DND-41 (cell line): ENCODE measurements at regions not wholly inside any gene's neighbourhood (a gene's known extent, or its start where the extent isn't known, plus 50 kb on each side); places are given as distances from the start of the nearest gene placed in this dataset.

Experiments used
- ATAC-seq: fragments of 200-7000 bp; cut with Tn5 transposase; 3 replicates; pipeline ENCODE4 v1.9.1; 2021; ENCODE audit warnings: low read depth; ENCODE audit not compliant: insufficient read depth
- DNase-seq: peaks from one replicate; pipeline ENCODE4 v3.0.0-alpha.2; 2020
- H2AFZ ChIP-seq: 2 replicates; pipeline ENCODE4 v1.6.0; 2012; ENCODE audit warnings: low read depth, low read length
- H3K27ac ChIP-seq: 2 replicates; pipeline ENCODE4 v1.5.1; 2012; ENCODE audit warnings: low read length, inconsistent platforms
- H3K27me3 ChIP-seq: fragments of 200-600 bp; sonication (generic); 2 replicates; pipeline ENCODE4 v1.6.0; 2012; ENCODE audit warnings: low read length, mild to moderate bottlenecking, inconsistent platforms; ENCODE audit not compliant: insufficient read depth, poor library complexity
- H3K36me3 ChIP-seq: 2 replicates; pipeline ENCODE4 v1.5.1; 2012; ENCODE audit warnings: low read length, inconsistent platforms; ENCODE audit not compliant: insufficient read depth
- H3K4me1 ChIP-seq: 2 replicates; pipeline ENCODE4 v1.5.1; 2012; ENCODE audit warnings: mild to moderate bottlenecking, low read length; ENCODE audit not compliant: insufficient read depth
- H3K4me2 ChIP-seq: 2 replicates; pipeline ENCODE4 v1.6.0; 2012; ENCODE audit warnings: mild to moderate bottlenecking, moderate library complexity, low read length, inconsistent platforms; ENCODE audit not compliant: insufficient read depth
- H3K4me3 ChIP-seq, 2 experiments: fragments of 200-600 bp in 1 of 2; shearing (Covaris generic) in 1 of 2; 2 replicates each; pipeline ENCODE4 v1.5.1; 2012 to 2016; ENCODE audit warnings: inconsistent platforms in 2 of 2, low read length in 2 of 2, mild to moderate bottlenecking in 2 of 2, low read depth in 1 of 2, moderate library complexity in 1 of 2
- H3K79me2 ChIP-seq: 2 replicates; pipeline ENCODE4 v1.6.0; 2012; ENCODE audit warnings: low read length, inconsistent platforms; ENCODE audit not compliant: insufficient read depth
- H3K9ac ChIP-seq: 2 replicates; pipeline ENCODE4 v1.6.0; 2012; ENCODE audit warnings: low read depth, mild to moderate bottlenecking, inconsistent platforms, low read length, moderate library complexity
- H3K9me3 ChIP-seq: 2 replicates; pipeline ENCODE4 v1.5.1; 2012; ENCODE audit warnings: low read length, moderate library complexity, mild to moderate bottlenecking, inconsistent platforms; ENCODE audit not compliant: insufficient read depth, severe bottlenecking
- H4K20me1 ChIP-seq: 2 replicates; pipeline ENCODE4 v1.6.0; 2012; ENCODE audit warnings: low read length; ENCODE audit not compliant: insufficient read depth
- EZH2 ChIP-seq: IDR thresholded peaks from 3 replicates; pipeline ENCODE4 v1.6.1; 2012; ENCODE audit warnings: borderline replicate concordance, low read depth, mild to moderate bottlenecking, moderate library complexity, low read length, inconsistent platforms; ENCODE audit not compliant: severe bottlenecking
- TF ChIP-seq, protein P1 (sequence below): IDR thresholded peaks from 2 replicates; pipeline ENCODE4 v1.5.1; 2012; ENCODE audit warnings: borderline replicate concordance, low read length, moderate library complexity, mild to moderate bottlenecking; ENCODE audit not compliant: poor library complexity, severe bottlenecking; ENCODE audit errors: extremely low read depth

DNA sequence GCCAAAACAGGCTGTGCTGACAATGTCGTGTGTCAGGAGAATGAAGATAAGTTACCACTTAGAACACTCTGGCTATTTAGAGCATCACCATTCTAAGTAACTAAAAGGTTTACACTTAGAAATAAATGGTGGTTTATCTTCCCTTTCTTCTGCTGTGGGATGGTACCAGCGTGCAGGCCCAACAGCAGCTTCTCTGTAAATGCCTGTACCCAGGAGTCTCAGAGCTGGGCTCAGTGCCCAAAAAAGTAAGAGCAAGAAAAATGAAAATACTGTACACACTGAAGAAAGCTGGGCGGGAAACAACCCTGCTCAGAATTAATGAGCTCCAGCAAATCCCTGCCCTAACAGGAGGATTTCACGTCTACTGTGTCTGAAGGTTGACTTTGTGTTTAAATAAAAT is 206.5 kb downstream of the MFSD1 start:
- H3K9me3 ChIP-seq, result no peaks in the 10 kb centered on the region
- no peak overlapping the region for H3K4me3 ChIP-seq
- no peak for ATAC-seq
- DNase-seq, result no peak
- no peaks in the 10 kb centered on the region for H3K79me2 ChIP-seq
- H3K4me1 ChIP-seq, result no peaks in the 10 kb centered on the region
- H3K36me3 ChIP-seq, result no peaks in the 10 kb centered on the region
- no peak overlapping the region for H3K27ac ChIP-seq
- no peak overlapping the region for H3K4me2 ChIP-seq
- H3K9ac ChIP-seq, result no peak overlapping the region
- no peaks in the 10 kb centered on the region for H4K20me1 ChIP-seq
- H3K27me3 ChIP-seq, result no peaks in the 10 kb centered on the region
- no peak for TF ChIP-seq EZH2
- TF ChIP-seq, protein P1, sequence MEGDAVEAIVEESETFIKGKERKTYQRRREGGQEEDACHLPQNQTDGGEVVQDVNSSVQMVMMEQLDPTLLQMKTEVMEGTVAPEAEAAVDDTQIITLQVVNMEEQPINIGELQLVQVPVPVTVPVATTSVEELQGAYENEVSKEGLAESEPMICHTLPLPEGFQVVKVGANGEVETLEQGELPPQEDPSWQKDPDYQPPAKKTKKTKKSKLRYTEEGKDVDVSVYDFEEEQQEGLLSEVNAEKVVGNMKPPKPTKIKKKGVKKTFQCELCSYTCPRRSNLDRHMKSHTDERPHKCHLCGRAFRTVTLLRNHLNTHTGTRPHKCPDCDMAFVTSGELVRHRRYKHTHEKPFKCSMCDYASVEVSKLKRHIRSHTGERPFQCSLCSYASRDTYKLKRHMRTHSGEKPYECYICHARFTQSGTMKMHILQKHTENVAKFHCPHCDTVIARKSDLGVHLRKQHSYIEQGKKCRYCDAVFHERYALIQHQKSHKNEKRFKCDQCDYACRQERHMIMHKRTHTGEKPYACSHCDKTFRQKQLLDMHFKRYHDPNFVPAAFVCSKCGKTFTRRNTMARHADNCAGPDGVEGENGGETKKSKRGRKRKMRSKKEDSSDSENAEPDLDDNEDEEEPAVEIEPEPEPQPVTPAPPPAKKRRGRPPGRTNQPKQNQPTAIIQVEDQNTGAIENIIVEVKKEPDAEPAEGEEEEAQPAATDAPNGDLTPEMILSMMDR, result no peak
- H2AFZ ChIP-seq, result no peak overlapping the region

DNA sequence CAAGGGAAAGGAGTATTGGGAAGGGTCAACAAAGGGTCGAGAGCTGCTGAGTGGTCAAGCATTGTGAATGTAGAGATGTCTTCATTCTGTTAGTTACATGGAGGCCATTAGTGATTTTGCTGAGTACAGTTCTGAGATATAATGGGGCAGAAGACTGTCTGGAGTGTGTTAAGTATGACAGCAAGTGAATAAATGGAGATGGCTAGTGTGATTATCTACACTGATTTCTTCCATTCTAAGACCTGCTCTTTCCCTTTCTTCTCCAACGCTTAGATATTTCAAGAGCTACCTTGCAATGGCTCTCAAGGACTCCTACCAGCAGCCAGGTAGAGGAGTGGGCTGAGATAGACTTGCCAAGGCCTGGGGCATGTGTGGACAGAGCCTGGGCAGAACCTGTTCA is 216.5 kb downstream of the MFSD1 start:
- no peaks in the 10 kb centered on the region for H4K20me1 ChIP-seq
- H3K27me3 ChIP-seq, result no peaks in the 10 kb centered on the region
- no peak overlapping the region for H3K4me3 ChIP-seq
- no peak overlapping the region for H3K4me2 ChIP-seq
- ATAC-seq (no peak), DNase-seq (no peak)
- no peak overlapping the region for H3K9ac ChIP-seq
- no peak overlapping the region for H2AFZ ChIP-seq
- H3K36me3 ChIP-seq, result no peaks in the 10 kb centered on the region
- H3K9me3 ChIP-seq, result peaks cover 10% of the 10 kb centered on the region
- no peaks in the 10 kb centered on the region for H3K79me2 ChIP-seq
- no peaks in the 10 kb centered on the region for H3K4me1 ChIP-seq
- no peak overlapping the region for H3K27ac ChIP-seq
- TF ChIP-seq, protein P1, result no peak
- TF ChIP-seq EZH2, result no peak

DNA sequence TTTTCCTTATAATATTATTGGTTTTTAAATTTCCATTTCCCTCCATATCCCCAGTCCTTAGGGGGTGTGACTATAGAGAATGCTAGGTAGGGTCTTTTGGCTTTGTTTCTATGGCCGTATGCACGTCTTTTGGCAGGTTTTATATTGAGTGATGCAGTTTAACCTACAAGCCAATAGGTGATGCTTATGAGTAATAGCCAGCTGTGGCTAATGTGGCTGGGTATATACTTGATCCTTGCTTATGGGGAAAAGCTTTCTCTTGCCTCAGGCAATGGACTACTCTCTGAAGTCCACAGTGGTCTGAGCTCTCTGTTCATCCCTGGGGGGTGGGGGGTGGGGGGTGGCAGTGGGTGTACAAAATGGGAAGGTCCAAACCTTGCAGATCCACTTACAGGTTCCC is 223.9 kb downstream of the MFSD1 start:
- Histone ChIP-seq H3K9me3 (peaks cover 10% of the 10 kb centered on the region), H3K4me1 (no peaks in the 10 kb centered on the region), H3K36me3 (no peaks in the 10 kb centered on the region), H3K27ac (no peak overlapping the region), H3K79me2 (no peaks in the 10 kb centered on the region), H2AFZ (no peak overlapping the region), H3K9ac (no peak overlapping the region), H4K20me1 (no peaks in the 10 kb centered on the region), H3K4me3 (no peak overlapping the region), H3K27me3 (no peaks in the 10 kb centered on the region), H3K4me2 (no peak overlapping the region)
- no peak for DNase-seq
- ATAC-seq, result no peak
- TF ChIP-seq, protein P1, result no peak
- no peak for TF ChIP-seq EZH2

DNA sequence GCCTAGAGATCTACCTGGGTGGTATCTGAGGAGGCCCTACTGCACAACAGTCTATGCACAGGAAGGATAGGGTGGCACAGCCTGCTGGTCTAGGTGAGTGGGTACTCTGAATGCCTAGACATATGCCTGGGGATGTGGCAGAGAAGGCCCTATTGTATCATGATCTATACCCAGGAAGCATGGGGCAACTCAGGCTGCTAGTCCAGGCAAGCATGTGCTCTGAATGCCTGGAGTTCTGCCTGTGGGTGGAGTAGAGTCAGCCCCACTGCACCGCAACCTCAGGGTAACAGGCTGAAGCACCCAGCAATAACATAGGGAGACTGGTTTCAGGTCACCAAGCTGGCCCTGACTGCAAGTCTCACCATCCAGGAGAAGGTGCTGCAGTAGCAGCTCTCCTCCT is 224.7 kb downstream of the MFSD1 start:
- Histone ChIP-seq H3K27me3 (no peaks in the 10 kb centered on the region), H2AFZ (no peak overlapping the region), H3K4me1 (no peaks in the 10 kb centered on the region), H3K9ac (no peak overlapping the region), H3K79me2 (no peaks in the 10 kb centered on the region), H3K9me3 (peaks cover 10% of the 10 kb centered on the region), H3K4me3 (no peak overlapping the region), H4K20me1 (no peaks in the 10 kb centered on the region), H3K27ac (no peak overlapping the region), H3K4me2 (no peak overlapping the region), H3K36me3 (no peaks in the 10 kb centered on the region)
- no peak for TF ChIP-seq EZH2
- TF ChIP-seq, protein P1, result no peak
- ATAC-seq (no peak), DNase-seq (no peak)
